Activated T-helper 1 cell treated with anti-CD3 and anti-CD28 coated beads, Interleukin-12 subunit alpha, Interleukin-12 subunit beta, Interleukin-2, Interleukin-4 antibody, amounts not matched to agents 30 ng/mL and 10 ng/mL and 1 ng/mL, durations not matched to agents 14 hours and 24 hours and 36 hours (primary cell): ENCODE measurements at regions not wholly inside any gene's neighbourhood (a gene's known extent, or its start where the extent isn't known, plus 50 kb on each side); places are given as distances from the start of the nearest gene placed in this dataset.

Source experiments
- DNase-seq: peaks from one replicate; pipeline ENCODE4 v3.0.0; 2021; ENCODE audit warnings: low spot score
- H3K27ac Mint-ChIP-seq: one replicate; pipeline ENCODE4 v1.8.0; 2021; ENCODE audit warnings: mild to moderate bottlenecking, mixed read lengths
- H3K27me3 Mint-ChIP-seq: one replicate; pipeline ENCODE4 v1.8.0; 2022; ENCODE audit warnings: mild to moderate bottlenecking, moderate library complexity, mixed read lengths; ENCODE audit not compliant: insufficient read depth
- H3K36me3 Mint-ChIP-seq: one replicate; pipeline ENCODE4 v1.8.0; 2021; ENCODE audit warnings: low read depth, mixed read lengths
- H3K4me1 Mint-ChIP-seq: one replicate; pipeline ENCODE4 v1.8.0; 2021; ENCODE audit warnings: low read depth, mixed read lengths
- H3K4me3 Mint-ChIP-seq: one replicate; pipeline ENCODE4 v1.8.0; 2021; ENCODE audit warnings: mild to moderate bottlenecking, moderate library complexity, mixed read lengths
- H3K9me3 Mint-ChIP-seq: one replicate; pipeline ENCODE4 v1.8.0; 2021; ENCODE audit warnings: mixed read lengths
- intact Hi-C: fragments of 100-400 bp; cut with micrococcal nuclease; formaldehyde crosslinking; loops from one replicate; pipeline ENCODE4 v1.15.1; 2024

- Mint-ChIP-seq H3K27ac (no peak overlapping the region), H3K36me3 (no peaks in the 10 kb centered on the region), H3K4me1 (no peaks in the 10 kb centered on the region), H3K4me3 (no peak overlapping the region), H3K27me3 (no peaks in the 10 kb centered on the region), H3K9me3 (no peaks in the 10 kb centered on the region)
- DNase-seq, result no peak
- intact Hi-C loops, result no loop called here
Measured at GRCh38 chr13:104414771-104415170, 1348.6 kb upstream of the SLC10A2 start.

- H3K9me3 Mint-ChIP-seq, result no peaks in the 10 kb centered on the region
- DNase-seq, result no peak
- no peak overlapping the region for H3K27ac Mint-ChIP-seq
- no peaks in the 10 kb centered on the region for H3K4me1 Mint-ChIP-seq
- no peaks in the 10 kb centered on the region for H3K27me3 Mint-ChIP-seq
- H3K4me3 Mint-ChIP-seq, result no peak overlapping the region
- H3K36me3 Mint-ChIP-seq, result no peaks in the 10 kb centered on the region
- intact Hi-C loops, result no loop called here
Measured at GRCh38 chr13:104414181-104414580, 1348.0 kb upstream of the SLC10A2 start.

- H3K27ac Mint-ChIP-seq, result no peak overlapping the region
- no peak for DNase-seq
- no peaks in the 10 kb centered on the region for H3K4me1 Mint-ChIP-seq
- H3K36me3 Mint-ChIP-seq, result no peaks in the 10 kb centered on the region
- no peaks in the 10 kb centered on the region for H3K27me3 Mint-ChIP-seq
- H3K9me3 Mint-ChIP-seq, result no peaks in the 10 kb centered on the region
- no peak overlapping the region for H3K4me3 Mint-ChIP-seq
- intact Hi-C loops, result no loop called here
Measured at GRCh38 chr13:104411141-104411765, 1345.0 kb upstream of the SLC10A2 start.

GRCh38 chr13:104408733-104409132, 1342.5 kb upstream of the SLC10A2 start:
- no peaks in the 10 kb centered on the region for H3K4me1 Mint-ChIP-seq
- no peak overlapping the region for H3K27ac Mint-ChIP-seq
- H3K9me3 Mint-ChIP-seq, result no peaks in the 10 kb centered on the region
- intact Hi-C loops, result no loop called here
- H3K27me3 Mint-ChIP-seq, result no peaks in the 10 kb centered on the region
- H3K4me3 Mint-ChIP-seq, result no peak overlapping the region
- DNase-seq, result no peak
- no peaks in the 10 kb centered on the region for H3K36me3 Mint-ChIP-seq

GRCh38 chr13:104404325-104404724, 1338.1 kb upstream of the SLC10A2 start:
- H3K36me3 Mint-ChIP-seq, result no peaks in the 10 kb centered on the region
- H3K9me3 Mint-ChIP-seq, result no peaks in the 10 kb centered on the region
- H3K27ac Mint-ChIP-seq, result no peak overlapping the region
- intact Hi-C loops, result no loop called here
- no peak overlapping the region for H3K4me3 Mint-ChIP-seq
- H3K4me1 Mint-ChIP-seq, result no peaks in the 10 kb centered on the region
- H3K27me3 Mint-ChIP-seq, result no peaks in the 10 kb centered on the region
- DNase-seq, result no peak

GRCh38 chr13:104389691-104390090, 1323.5 kb upstream of the SLC10A2 start:
- Mint-ChIP-seq H3K36me3 (no peaks in the 10 kb centered on the region), H3K4me3 (no peak overlapping the region), H3K4me1 (no peaks in the 10 kb centered on the region), H3K27ac (no peak overlapping the region), H3K9me3 (peaks cover 4% of the 10 kb centered on the region), H3K27me3 (no peaks in the 10 kb centered on the region)
- intact Hi-C loops, result no loop called here
- no peak for DNase-seq

- intact Hi-C loops, result no loop called here
- H3K4me3 Mint-ChIP-seq, result no peak overlapping the region
- no peaks in the 10 kb centered on the region for H3K4me1 Mint-ChIP-seq
- H3K27me3 Mint-ChIP-seq, result no peaks in the 10 kb centered on the region
- H3K9me3 Mint-ChIP-seq, result peaks cover 4% of the 10 kb centered on the region
- H3K27ac Mint-ChIP-seq, result no peak overlapping the region
- DNase-seq, result no peak
- no peaks in the 10 kb centered on the region for H3K36me3 Mint-ChIP-seq
Measured at GRCh38 chr13:104387510-104387909, 1321.3 kb upstream of the SLC10A2 start.

GRCh38 chr13:104385404-104385803, 1319.2 kb upstream of the SLC10A2 start:
- peaks cover 4% of the 10 kb centered on the region for H3K9me3 Mint-ChIP-seq
- no peak overlapping the region for H3K27ac Mint-ChIP-seq
- no peaks in the 10 kb centered on the region for H3K36me3 Mint-ChIP-seq
- no peak for DNase-seq
- intact Hi-C loops, result no loop called here
- no peaks in the 10 kb centered on the region for H3K4me1 Mint-ChIP-seq
- no peaks in the 10 kb centered on the region for H3K27me3 Mint-ChIP-seq
- no peak overlapping the region for H3K4me3 Mint-ChIP-seq

GRCh38 chr13:104382951-104383350, 1316.7 kb upstream of the SLC10A2 start:
- H3K36me3 Mint-ChIP-seq, result no peaks in the 10 kb centered on the region
- H3K4me1 Mint-ChIP-seq, result no peaks in the 10 kb centered on the region
- no peak overlapping the region for H3K27ac Mint-ChIP-seq
- intact Hi-C loops, result no loop called here
- no peaks in the 10 kb centered on the region for H3K27me3 Mint-ChIP-seq
- H3K9me3 Mint-ChIP-seq, result no peaks in the 10 kb centered on the region
- DNase-seq, result no peak
- no peak overlapping the region for H3K4me3 Mint-ChIP-seq

- no peak for DNase-seq
- Mint-ChIP-seq H3K27me3 (no peaks in the 10 kb centered on the region), H3K4me1 (no peaks in the 10 kb centered on the region), H3K4me3 (no peak overlapping the region), H3K27ac (no peak overlapping the region), H3K9me3 (no peaks in the 10 kb centered on the region), H3K36me3 (no peaks in the 10 kb centered on the region)
- intact Hi-C loops, result no loop called here
Measured at GRCh38 chr13:104376588-104376987, 1310.4 kb upstream of the SLC10A2 start.

GRCh38 chr13:104375614-104376013, 1309.4 kb upstream of the SLC10A2 start:
- DNase-seq, result no peak
- H3K4me3 Mint-ChIP-seq, result no peak overlapping the region
- peaks cover under 1% of the 10 kb centered on the region for H3K27me3 Mint-ChIP-seq
- intact Hi-C loops, result no loop called here
- no peaks in the 10 kb centered on the region for H3K36me3 Mint-ChIP-seq
- no peaks in the 10 kb centered on the region for H3K9me3 Mint-ChIP-seq
- no peaks in the 10 kb centered on the region for H3K4me1 Mint-ChIP-seq
- H3K27ac Mint-ChIP-seq, result no peak overlapping the region

GRCh38 chr13:104372095-104372655, 1306.0 kb upstream of the SLC10A2 start:
- Mint-ChIP-seq H3K27me3 (peaks cover 1% of the 10 kb centered on the region), H3K4me3 (no peak overlapping the region), H3K27ac (no peak overlapping the region), H3K4me1 (no peaks in the 10 kb centered on the region), H3K36me3 (no peaks in the 10 kb centered on the region), H3K9me3 (no peaks in the 10 kb centered on the region)
- intact Hi-C loops, result no loop called here
- no peak for DNase-seq

GRCh38 chr13:104365430-104365829, 1299.2 kb upstream of the SLC10A2 start:
- Mint-ChIP-seq H3K36me3 (no peaks in the 10 kb centered on the region), H3K4me3 (no peak overlapping the region), H3K4me1 (no peaks in the 10 kb centered on the region), H3K9me3 (no peaks in the 10 kb centered on the region), H3K27me3 (no peaks in the 10 kb centered on the region), H3K27ac (no peak overlapping the region)
- intact Hi-C loops, result no loop called here
- no peak for DNase-seq
